Spleen (tissue), 11 donors: ENCODE measurements at regions not wholly inside any gene's neighbourhood (a gene's known extent, or its start where the extent isn't known, plus 50 kb on each side); places are given as distances from the start of the nearest gene placed in this dataset.
"Not testable (repeated sequence)": the region's sequence is repeated elsewhere in the genome, so short reads cannot be mapped to it uniquely, and the experiment has no call there.

Source experiments
- DNase-seq: peaks from one replicate; pipeline ENCODE4 v3.0.0-alpha.2; 2020
- H3K27ac ChIP-seq, 8 donors: fragments of 200-600 bp; sonication (generic) in 7 of 8; 1 replicate in 4 of 8; 2 replicates in 4 of 8; pipeline versions ENCODE4 v1.5.0 to v1.8.0; 2016 to 2021; ENCODE audit warnings: inconsistent platforms in 4 of 8, mild to moderate bottlenecking in 4 of 8, moderate library complexity in 1 of 8
- H3K27me3 ChIP-seq, 7 donors: fragments of 200-600 bp; sonication (generic) in 6 of 7; replicated peaks in 1 of 7; 1 replicate in 4 of 7; 2 replicates in 3 of 7; pipeline versions ENCODE4 v1.5.0 to v1.8.0; 2016 to 2021; ENCODE audit warnings: inconsistent platforms in 3 of 7, mild to moderate bottlenecking in 1 of 7
- H3K36me3 ChIP-seq, 6 donors: fragments of 200-600 bp; sonication (generic) in 5 of 6; 1 replicate in 4 of 6; 2 replicates in 2 of 6; pipeline versions ENCODE4 v1.5.0 to v1.8.0; 2016 to 2021; ENCODE audit warnings: inconsistent platforms in 2 of 6
- H3K4me1 ChIP-seq, 6 donors: fragments of 200-600 bp; sonication (generic) in 5 of 6; 1 replicate in 3 of 6; 2 replicates in 3 of 6; pipeline versions ENCODE4 v1.5.0 to v1.8.0; 2016 to 2021; ENCODE audit warnings: inconsistent platforms in 3 of 6
- H3K4me3 ChIP-seq, 8 donors: fragments of 200-600 bp; sonication (generic) in 7 of 8; 1 replicate in 4 of 8; 2 replicates in 4 of 8; pipeline versions ENCODE4 v1.5.0 to v1.8.0; 2016 to 2021; ENCODE audit warnings: inconsistent platforms in 4 of 8, mild to moderate bottlenecking in 4 of 8, moderate library complexity in 2 of 8
- H3K9me3 ChIP-seq, 8 donors: fragments of 200-600 bp; sonication (generic) in 7 of 8; 1 replicate in 4 of 8; 2 replicates in 4 of 8; pipeline versions ENCODE4 v1.5.0 to v1.8.0; 2016 to 2021; ENCODE audit warnings: inconsistent platforms in 4 of 8
- POLR2A ChIP-seq, 3 donors: fragments of 450-650 bp; IDR thresholded peaks; one replicate each; pipeline ENCODE4 v1.5.1; 2017; ENCODE audit warnings: antibody characterized with exemption in 3 of 3, mild to moderate bottlenecking in 1 of 3
- POLR2AphosphoS5 ChIP-seq, 3 donors: sonication (generic); formaldehyde crosslinking; IDR thresholded peaks; one replicate each; pipeline ENCODE4 v1.5.1; 2017; ENCODE audit warnings: antibody characterized with exemption in 3 of 3
- WGBS, 5 donors: extraction: QIAGEN DNeasy Blood & Tissue Kit in 3 of 5; methylation state at CpG; one replicate each; pipeline versions ENCODE4 v1.1.5 to v1.1.7; 2013 to 2018; 5-methylcytosine and 5-hydroxymethylcytosine counted together
- intact Hi-C: fragments of 100-400 bp; cut with DNase I; formaldehyde crosslinking; loops from one replicate; pipeline ENCODE4 v1.15.0; 2023; ENCODE audit warnings: low total_unique reads
- TF ChIP-seq, protein P1 (sequence below), 11 experiments: fragments of 200-600 bp in 7 of 11; fragments of 450-650 bp in 4 of 11; sonication (generic) in 4 of 11; IDR thresholded peaks in 8 of 11; conservative IDR thresholded peaks in 3 of 11; 1 replicate in 7 of 11; 2 replicates in 4 of 11; pipeline versions ENCODE4 v1.4.0 to v1.8.0; 2016 to 2021; ENCODE audit warnings: antibody characterized with exemption in 11 of 11, inconsistent platforms in 4 of 11, mild to moderate bottlenecking in 1 of 11
- donor health status: healthy with polysubstance abuse.
- donor health status: DM: no; HTN: no; CAD: no; lungs with moderate emphysema.
- donor health status: DM: no; HTN: no; CAD: no.
- donor health status: Bipolar disorder and iron deficiency.
- donor health status: healthy.
- donor health status: DM: no; HTN: no; CAD: no.
- donor health status: DM: yes; HTN: yes; CAD: no.

DNA sequence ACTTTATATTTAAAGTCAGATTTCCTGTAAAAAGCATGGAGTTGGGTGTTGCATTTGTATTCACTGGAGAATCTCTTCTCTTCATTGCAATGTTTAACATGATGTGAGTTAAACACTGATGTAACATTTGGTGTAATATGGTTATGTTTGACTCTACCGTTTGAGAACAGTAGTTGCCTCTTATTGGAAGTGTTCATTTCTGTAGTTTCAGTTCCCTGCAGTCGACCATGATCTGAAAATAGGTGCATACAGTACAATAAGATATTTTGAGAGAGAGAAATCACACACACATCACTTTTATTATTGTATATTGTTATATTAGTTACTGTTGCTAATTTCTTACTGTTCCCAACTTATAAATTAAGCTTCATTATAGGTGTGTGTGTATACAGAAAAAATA lies 105.2 kb upstream of the SPACA7 start:
- intact Hi-C loops, result no loop called here
- H3K4me3 ChIP-seq, result no peak overlapping the region
- no peaks in the 10 kb centered on the region for H3K4me1 ChIP-seq
- WGBS, 5 donors, result 52 to 64% (median 55%) methylated on average over 2 of the region's 2 CpGs
- DNase-seq, result no peak
- no peak overlapping the region for H3K27ac ChIP-seq
- TF ChIP-seq POLR2A (IDR thresholded peaks at IDR 0.05) (no peak), POLR2AphosphoS5 (IDR thresholded peaks at IDR 0.05) (no peak)
- TF ChIP-seq, protein P1, sequence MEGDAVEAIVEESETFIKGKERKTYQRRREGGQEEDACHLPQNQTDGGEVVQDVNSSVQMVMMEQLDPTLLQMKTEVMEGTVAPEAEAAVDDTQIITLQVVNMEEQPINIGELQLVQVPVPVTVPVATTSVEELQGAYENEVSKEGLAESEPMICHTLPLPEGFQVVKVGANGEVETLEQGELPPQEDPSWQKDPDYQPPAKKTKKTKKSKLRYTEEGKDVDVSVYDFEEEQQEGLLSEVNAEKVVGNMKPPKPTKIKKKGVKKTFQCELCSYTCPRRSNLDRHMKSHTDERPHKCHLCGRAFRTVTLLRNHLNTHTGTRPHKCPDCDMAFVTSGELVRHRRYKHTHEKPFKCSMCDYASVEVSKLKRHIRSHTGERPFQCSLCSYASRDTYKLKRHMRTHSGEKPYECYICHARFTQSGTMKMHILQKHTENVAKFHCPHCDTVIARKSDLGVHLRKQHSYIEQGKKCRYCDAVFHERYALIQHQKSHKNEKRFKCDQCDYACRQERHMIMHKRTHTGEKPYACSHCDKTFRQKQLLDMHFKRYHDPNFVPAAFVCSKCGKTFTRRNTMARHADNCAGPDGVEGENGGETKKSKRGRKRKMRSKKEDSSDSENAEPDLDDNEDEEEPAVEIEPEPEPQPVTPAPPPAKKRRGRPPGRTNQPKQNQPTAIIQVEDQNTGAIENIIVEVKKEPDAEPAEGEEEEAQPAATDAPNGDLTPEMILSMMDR (IDR thresholded peaks at IDR 0.05 in 8 of 11, conservative IDR thresholded peaks at IDR 0.05 in 3 of 11), result no peak
- H3K27me3 ChIP-seq, result peaks cover 0 to 18% (median 0%) of the 10 kb centered on the region in 7 donors
- H3K36me3 ChIP-seq, result no peaks in the 10 kb centered on the region
- peaks cover 0 to 2% (median 0%) of the 10 kb centered on the region in 8 donors for H3K9me3 ChIP-seq

DNA sequence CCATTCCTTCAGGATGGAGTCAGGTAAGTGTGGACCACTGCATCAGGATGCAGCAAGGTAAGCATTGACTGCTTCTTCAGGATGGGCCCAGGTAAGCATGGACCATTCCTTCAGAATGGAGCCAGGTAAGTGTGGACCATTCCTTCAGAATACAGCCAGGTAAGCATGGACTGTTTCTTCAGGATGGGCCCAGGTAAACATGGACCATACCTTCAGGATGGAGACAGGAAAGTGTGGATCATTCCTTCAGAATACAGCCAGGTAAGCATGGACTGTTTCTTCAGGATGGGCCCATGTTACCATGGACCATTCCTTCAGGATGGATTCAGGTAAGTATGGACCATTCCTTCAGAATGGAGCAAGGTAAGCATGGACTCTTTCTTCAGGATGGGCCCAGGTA lies 89.4 kb upstream of the SPACA7 start:
- H3K27me3 ChIP-seq, H3K4me1 ChIP-seq, DNase-seq, H3K27ac ChIP-seq, H3K36me3 ChIP-seq, H3K4me3 ChIP-seq, intact Hi-C loops: not testable (repeated sequence)
- peaks cover 0 to 19% (median 0%) of the 10 kb centered on the region in 8 donors for H3K9me3 ChIP-seq

DNA sequence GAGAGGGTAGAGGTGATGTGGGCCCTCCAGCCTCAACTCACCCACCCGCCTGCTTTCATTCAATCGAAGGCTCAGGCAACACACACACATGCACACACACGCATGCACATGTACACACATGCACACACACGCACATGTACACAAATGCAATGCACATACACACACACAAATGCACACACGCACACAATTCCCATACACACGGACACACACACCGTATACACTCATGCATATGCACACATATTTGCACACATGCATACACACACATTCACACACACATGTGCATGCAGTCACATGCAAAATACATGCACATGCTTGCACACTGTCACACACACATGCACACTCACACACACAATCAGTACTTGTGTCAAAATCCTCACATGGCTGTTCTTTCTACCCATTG lies 55.9 kb upstream of the SPACA7 start:
- H3K9me3 ChIP-seq, result peaks cover 0 to 23% (median 10%) of the 10 kb centered on the region in 8 donors
- TF ChIP-seq POLR2AphosphoS5 (IDR thresholded peaks at IDR 0.05) (no peak), POLR2A (IDR thresholded peaks at IDR 0.05) (no peak)
- TF ChIP-seq, protein P1 (IDR thresholded peaks at IDR 0.05 in 8 of 11, conservative IDR thresholded peaks at IDR 0.05 in 3 of 11), result no peak
- intact Hi-C loops, result no loop called here
- no peaks in the 10 kb centered on the region for H3K36me3 ChIP-seq
- no peak for DNase-seq
- no peak overlapping the region for H3K27ac ChIP-seq
- no peaks in the 10 kb centered on the region for H3K4me1 ChIP-seq
- no peak overlapping the region for H3K4me3 ChIP-seq
- WGBS, 5 donors, result 85 to 92% (median 90%) methylated on average over 7 of the region's 7 CpGs
- peaks cover 0 to 2% (median 0%) of the 10 kb centered on the region in 7 donors for H3K27me3 ChIP-seq

DNA sequence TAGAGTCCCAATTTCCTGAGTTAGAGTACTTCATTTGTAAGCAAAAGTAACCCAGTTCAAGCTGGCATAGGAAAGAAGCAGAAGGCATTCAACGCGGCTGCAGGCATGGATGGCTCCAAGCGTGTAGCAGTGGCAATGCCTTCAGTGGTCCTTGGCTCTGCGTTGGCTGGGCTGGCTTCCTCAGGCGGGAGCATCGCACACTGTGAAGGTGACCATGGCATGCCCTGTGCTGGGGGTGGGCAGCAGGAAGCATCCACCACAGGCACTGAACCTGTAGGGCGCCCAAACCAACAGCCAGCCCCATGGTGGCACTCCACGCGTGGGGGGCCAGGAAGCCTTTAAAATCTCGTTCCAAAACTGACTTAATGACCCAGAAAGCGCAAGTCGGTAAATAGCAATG lies 53.6 kb upstream of the SPACA7 start:
- no peak for DNase-seq
- Histone ChIP-seq H3K4me1 (no peaks in the 10 kb centered on the region), H3K9me3 (peaks cover 0 to 4% (median 0%) of the 10 kb centered on the region in 8 donors), H3K4me3 (no peak overlapping the region), H3K36me3 (no peaks in the 10 kb centered on the region), H3K27me3 (peaks cover 0 to 11% (median 0%) of the 10 kb centered on the region in 7 donors), H3K27ac (no peak overlapping the region)
- 85 to 94% (median 91%) methylated on average over 9 to 12 of the region's 12 CpGs for WGBS, 5 donors
- TF ChIP-seq, protein P1 (IDR thresholded peaks at IDR 0.05 in 8 of 11, conservative IDR thresholded peaks at IDR 0.05 in 3 of 11), result no peak
- TF ChIP-seq POLR2AphosphoS5 (IDR thresholded peaks at IDR 0.05), result no peak
- no peak for TF ChIP-seq POLR2A (IDR thresholded peaks at IDR 0.05)
- intact Hi-C loops, result no loop called here

DNA sequence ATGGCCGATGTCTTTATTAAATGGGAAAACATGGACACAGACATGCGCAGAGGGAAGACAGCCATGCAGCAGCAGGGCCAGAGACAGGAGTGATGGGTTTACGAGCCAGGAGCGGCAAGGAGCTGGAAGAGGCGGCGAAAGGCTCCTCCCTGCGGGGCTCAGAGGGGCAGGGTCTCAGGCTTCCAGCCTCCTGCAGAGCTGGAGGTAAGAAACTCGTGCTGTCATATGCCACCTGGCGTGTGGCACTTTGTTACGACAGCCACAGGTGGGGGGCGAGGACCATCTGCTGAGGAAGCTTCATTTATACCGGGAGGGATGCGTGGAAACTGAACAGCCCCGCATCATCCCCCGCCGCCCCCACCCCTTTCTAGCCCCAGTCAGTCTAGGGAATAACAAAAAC lies 52.0 kb upstream of the SPACA7 start:
- TF ChIP-seq, protein P1 (IDR thresholded peaks at IDR 0.05 in 8 of 11, conservative IDR thresholded peaks at IDR 0.05 in 3 of 11), result no peak
- no peak for TF ChIP-seq POLR2A (IDR thresholded peaks at IDR 0.05)
- no peak for TF ChIP-seq POLR2AphosphoS5 (IDR thresholded peaks at IDR 0.05)
- Histone ChIP-seq H3K9me3 (no peaks in the 10 kb centered on the region), H3K27me3 (peaks cover 0 to 16% (median 0%) of the 10 kb centered on the region in 7 donors), H3K27ac (no peak overlapping the region), H3K36me3 (no peaks in the 10 kb centered on the region), H3K4me1 (no peaks in the 10 kb centered on the region), H3K4me3 (no peak overlapping the region)
- intact Hi-C loops, result no loop called here
- no peak for DNase-seq
- WGBS, 5 donors, result 45 to 61% (median 57%) methylated on average over 16 of the region's 16 CpGs
